WTC11 (cell line): ENCODE measurements at regions not wholly inside any gene's neighbourhood (a gene's known extent, or its start where the extent isn't known, plus 50 kb on each side); places are given as distances from the start of the nearest gene placed in this dataset.

ENCODE experiments used
- ATAC-seq: fragments of 200-7000 bp; cut with Tn5 transposase; 2 replicates; pipeline ENCODE4 v1.10.0; 2021; ENCODE audit warnings: mild to moderate bottlenecking, moderate library complexity
- CTCF ChIA-PET: fragments of 300-600 bp; sonication (Branson Sonifier 250); formaldehyde crosslinking; loops from one replicate; lab custom pipeline; 2021; ENCODE audit warnings: antibody characterized with exemption; lab: Charles Lee
- POLR2A ChIA-PET: fragments of 350-600 bp; sonication (Branson Sonifier 250); formaldehyde crosslinking; loops from one replicate; lab custom pipeline; 2021; ENCODE audit warnings: antibody characterized with exemption; lab: Charles Lee
- DNase-seq: peaks from one replicate; pipeline ENCODE4 v3.0.0; 2021; ENCODE audit warnings: low spot score
- H3K27ac Mint-ChIP-seq: 2 replicates; pipeline ENCODE4 v1.8.0; 2021; ENCODE audit warnings: mixed read lengths
- H3K27me3 Mint-ChIP-seq: 2 replicates; pipeline ENCODE4 v1.8.0; 2021; ENCODE audit warnings: low read depth, mild to moderate bottlenecking, moderate library complexity, mixed read lengths
- H3K36me3 Mint-ChIP-seq: 2 replicates; pipeline ENCODE4 v1.8.0; 2021; ENCODE audit warnings: mixed read lengths
- H3K4me1 Mint-ChIP-seq: 2 replicates; pipeline ENCODE4 v1.8.0; 2022; ENCODE audit warnings: mixed read lengths
- H3K4me3 Mint-ChIP-seq: 2 replicates; pipeline ENCODE4 v1.8.0; 2021; ENCODE audit warnings: mild to moderate bottlenecking, moderate library complexity, mixed read lengths
- H3K9me3 Mint-ChIP-seq: 2 replicates; pipeline ENCODE4 v1.8.0; 2021; ENCODE audit warnings: mixed read lengths
- ELF4 ChIP-seq: sonication (generic); formaldehyde crosslinking; IDR thresholded peaks from 2 replicates; pipeline ENCODE4 v1.8.1; 2022; ENCODE audit warnings: low read depth, mild to moderate bottlenecking, moderate library complexity, missing genetic modification reagents
- ETV6 ChIP-seq: sonication (generic); formaldehyde crosslinking; IDR thresholded peaks from 2 replicates; pipeline ENCODE4 v1.8.1; 2022; ENCODE audit warnings: mild to moderate bottlenecking, missing genetic modification reagents
- FOXJ3 ChIP-seq: sonication (generic); formaldehyde crosslinking; IDR thresholded peaks from 2 replicates; pipeline ENCODE4 v1.9.0; 2021; ENCODE audit warnings: missing genetic modification reagents, mild to moderate bottlenecking, borderline replicate concordance
- FOXK1 ChIP-seq: sonication (generic); formaldehyde crosslinking; IDR thresholded peaks from 2 replicates; pipeline ENCODE4 v1.8.0; 2022; ENCODE audit warnings: mild to moderate bottlenecking, moderate library complexity, missing genetic modification reagents
- GRHL2 ChIP-seq: fragments of 250-450 bp; sonication (Bioruptor Pico); IDR thresholded peaks from 2 replicates; pipeline ENCODE4 v1.8.0; 2022; ENCODE audit warnings: mild to moderate bottlenecking, moderate library complexity; ENCODE audit not compliant: insufficient replicate concordance, severe bottlenecking
- IRF2 ChIP-seq: sonication (generic); formaldehyde crosslinking; IDR thresholded peaks from 2 replicates; pipeline ENCODE4 v1.8.0; 2022; ENCODE audit warnings: low read depth, missing genetic modification reagents, borderline replicate concordance
- JAZF1 ChIP-seq: fragments of 250-450 bp; sonication (Bioruptor Pico); IDR thresholded peaks from 2 replicates; pipeline ENCODE4 v1.9.0; 2021; ENCODE audit warnings: moderate library complexity, mild to moderate bottlenecking, inconsistent platforms
- JUN ChIP-seq: sonication (generic); formaldehyde crosslinking; IDR thresholded peaks from 2 replicates; pipeline ENCODE4 v1.8.0; 2023; ENCODE audit warnings: mild to moderate bottlenecking, missing genetic modification reagents
- OVOL2 ChIP-seq: fragments of 250-450 bp; sonication (Bioruptor Pico); IDR thresholded peaks from 2 replicates; pipeline ENCODE4 v1.9.0; 2021; ENCODE audit warnings: mild to moderate bottlenecking, borderline replicate concordance
- SMAD4 ChIP-seq: sonication (generic); formaldehyde crosslinking; IDR thresholded peaks from 2 replicates; pipeline ENCODE4 v1.8.0; 2022; ENCODE audit warnings: mild to moderate bottlenecking, missing genetic modification reagents
- TCF7 ChIP-seq: sonication (generic); formaldehyde crosslinking; IDR thresholded peaks from 2 replicates; pipeline ENCODE4 v1.8.0; 2022; ENCODE audit warnings: mild to moderate bottlenecking, low read depth, missing genetic modification reagents, moderate library complexity
- ZNF416 ChIP-seq: fragments of 250-450 bp; sonication (Bioruptor Pico); IDR thresholded peaks from 2 replicates; pipeline ENCODE4 v1.9.0; 2021; ENCODE audit warnings: mild to moderate bottlenecking, inconsistent platforms
- ZNF671 ChIP-seq: fragments of 250-450 bp; sonication (Bioruptor Pico); IDR thresholded peaks from 2 replicates; pipeline ENCODE4 v1.8.0; 2021; ENCODE audit warnings: mild to moderate bottlenecking
- TF ChIP-seq, protein P1 (sequence below): sonication (generic); formaldehyde crosslinking; IDR thresholded peaks from 2 replicates; pipeline ENCODE4 v1.8.0; 2022; ENCODE audit warnings: mild to moderate bottlenecking, missing genetic modification reagents
- TF ChIP-seq, protein P2 (sequence below): sonication (generic); formaldehyde crosslinking; IDR thresholded peaks from 2 replicates; pipeline ENCODE4 v1.8.1; 2022; ENCODE audit warnings: low read depth, mild to moderate bottlenecking, moderate library complexity, missing genetic modification reagents, borderline replicate concordance
- TF ChIP-seq, protein P3 (sequence below): fragments of 250-450 bp; sonication (Bioruptor Pico); IDR thresholded peaks from 2 replicates; pipeline ENCODE4 v1.9.0; 2021; ENCODE audit warnings: mild to moderate bottlenecking
- TF ChIP-seq, protein P4 (sequence below): fragments of 250-450 bp; sonication (Bioruptor Pico); IDR thresholded peaks from 2 replicates; pipeline ENCODE4 v1.9.0; 2021; ENCODE audit warnings: mild to moderate bottlenecking
- TF ChIP-seq, protein P5 (sequence below): sonication (generic); formaldehyde crosslinking; IDR thresholded peaks from 2 replicates; pipeline ENCODE4 v1.8.1; 2023; ENCODE audit warnings: mild to moderate bottlenecking, missing genetic modification reagents
- TF ChIP-seq, protein P6 (sequence below): sonication (generic); formaldehyde crosslinking; IDR thresholded peaks from 2 replicates; pipeline ENCODE4 v1.8.0; 2023; ENCODE audit warnings: mild to moderate bottlenecking, missing genetic modification reagents
- TF ChIP-seq, protein P7 (sequence below): sonication (generic); formaldehyde crosslinking; IDR thresholded peaks from 2 replicates; pipeline ENCODE4 v1.8.0; 2022; ENCODE audit warnings: mild to moderate bottlenecking, missing genetic modification reagents

DNA sequence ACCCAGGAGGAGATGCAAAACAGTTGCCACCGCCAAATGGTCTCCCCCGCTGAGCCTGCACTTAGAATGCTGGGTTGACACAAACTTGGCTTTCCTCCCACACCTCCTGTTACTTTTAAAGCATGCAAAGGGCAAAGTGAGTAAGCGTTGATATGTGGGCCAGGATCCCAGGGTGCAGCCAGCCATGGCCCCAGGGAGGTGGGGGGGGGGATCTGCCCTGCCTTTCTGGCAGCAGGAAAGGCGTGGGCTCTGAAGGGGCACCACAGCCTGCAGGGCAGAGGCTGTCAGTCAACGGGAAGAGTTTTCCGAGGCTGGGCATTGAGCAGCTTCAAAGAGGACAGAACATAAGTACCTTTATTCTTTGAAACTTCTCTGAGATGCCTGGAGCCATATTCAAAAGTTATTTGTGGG, 142.3 kb downstream of the ABCC12 start (continued):
- TF ChIP-seq, protein P1, sequence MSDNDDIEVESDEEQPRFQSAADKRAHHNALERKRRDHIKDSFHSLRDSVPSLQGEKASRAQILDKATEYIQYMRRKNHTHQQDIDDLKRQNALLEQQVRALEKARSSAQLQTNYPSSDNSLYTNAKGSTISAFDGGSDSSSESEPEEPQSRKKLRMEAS (CRISPR knock-in tag): no peak
- TF ChIP-seq, protein P2, sequence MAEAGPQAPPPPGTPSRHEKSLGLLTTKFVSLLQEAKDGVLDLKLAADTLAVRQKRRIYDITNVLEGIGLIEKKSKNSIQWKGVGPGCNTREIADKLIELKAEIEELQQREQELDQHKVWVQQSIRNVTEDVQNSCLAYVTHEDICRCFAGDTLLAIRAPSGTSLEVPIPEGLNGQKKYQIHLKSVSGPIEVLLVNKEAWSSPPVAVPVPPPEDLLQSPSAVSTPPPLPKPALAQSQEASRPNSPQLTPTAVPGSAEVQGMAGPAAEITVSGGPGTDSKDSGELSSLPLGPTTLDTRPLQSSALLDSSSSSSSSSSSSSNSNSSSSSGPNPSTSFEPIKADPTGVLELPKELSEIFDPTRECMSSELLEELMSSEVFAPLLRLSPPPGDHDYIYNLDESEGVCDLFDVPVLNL (CRISPR knock-in tag): no peak
- TF ChIP-seq JUN (CRISPR knock-in tag) (no peak), ZNF671 (CRISPR knock-in tag) (no peak), GRHL2 (CRISPR knock-in tag) (no peak)
- TF ChIP-seq, protein P3, sequence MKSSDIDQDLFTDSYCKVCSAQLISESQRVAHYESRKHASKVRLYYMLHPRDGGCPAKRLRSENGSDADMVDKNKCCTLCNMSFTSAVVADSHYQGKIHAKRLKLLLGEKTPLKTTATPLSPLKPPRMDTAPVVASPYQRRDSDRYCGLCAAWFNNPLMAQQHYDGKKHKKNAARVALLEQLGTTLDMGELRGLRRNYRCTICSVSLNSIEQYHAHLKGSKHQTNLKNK: no peak

DNA sequence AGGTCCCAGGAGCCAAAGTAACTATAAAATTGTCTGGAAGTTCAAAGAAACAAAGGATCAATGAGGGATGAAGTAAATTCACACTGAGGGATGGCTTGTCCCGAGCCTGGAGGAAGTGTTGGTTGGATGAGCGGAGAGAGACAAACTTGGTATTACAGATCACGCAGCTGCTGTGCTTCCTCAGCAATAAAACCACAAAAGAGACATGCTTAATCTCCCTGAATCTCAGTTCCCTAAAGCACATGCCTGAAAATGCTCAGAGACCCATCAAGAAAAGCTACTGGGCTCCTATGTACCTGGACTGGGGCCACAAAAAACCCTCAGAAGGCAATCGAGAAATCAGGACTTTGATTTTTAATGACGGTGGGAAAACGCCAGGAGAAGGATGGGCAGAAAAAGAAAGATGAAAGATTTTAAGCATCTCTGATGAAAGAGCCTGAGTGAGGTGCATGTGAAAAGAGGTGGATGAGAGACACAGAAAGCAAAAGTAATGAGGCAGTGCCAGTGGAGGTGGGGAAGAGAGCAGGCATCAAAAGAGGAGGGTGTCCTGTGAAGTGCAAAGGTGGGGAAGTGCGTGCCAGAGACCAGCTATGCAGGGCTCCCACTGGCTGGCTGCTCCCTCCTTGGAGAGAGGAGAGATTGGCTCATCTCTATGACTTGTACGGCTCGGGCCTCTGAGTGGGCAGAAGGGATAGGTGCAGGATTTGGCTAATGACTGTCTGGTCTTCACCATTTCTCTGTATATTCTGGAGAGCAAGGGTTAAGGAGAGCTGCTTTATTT, 143.7 kb downstream of the ABCC12 start:
- Mint-ChIP-seq H3K27ac (no peak overlapping the region), H3K4me1 (peaks cover 8% of the 10 kb centered on the region), H3K36me3 (no peaks in the 10 kb centered on the region), H3K27me3 (0 out of 2 replicates have a peak, but pooled peaks cover 2% of the 10 kb centered on the region), H3K4me3 (no peak overlapping the region), H3K9me3 (peaks cover 15% of the 10 kb centered on the region)
- ChIA-PET CTCF (no interaction called here), POLR2A (no interaction called here)
- DNase-seq (no peak), ATAC-seq (no peak)
- TF ChIP-seq GRHL2 (CRISPR knock-in tag) (no peak), FOXK1 (CRISPR knock-in tag) (no peak), ZNF416 (CRISPR knock-in tag) (no peak), OVOL2 (CRISPR knock-in tag) (no peak), JAZF1 (no peak), IRF2 (CRISPR knock-in tag) (no peak), SMAD4 (CRISPR knock-in tag) (no peak), ETV6 (CRISPR knock-in tag) (no peak), TCF7 (CRISPR knock-in tag) (no peak), FOXJ3 (CRISPR knock-in tag) (no peak), ELF4 (CRISPR knock-in tag) (no peak)
- TF ChIP-seq, protein P4, sequence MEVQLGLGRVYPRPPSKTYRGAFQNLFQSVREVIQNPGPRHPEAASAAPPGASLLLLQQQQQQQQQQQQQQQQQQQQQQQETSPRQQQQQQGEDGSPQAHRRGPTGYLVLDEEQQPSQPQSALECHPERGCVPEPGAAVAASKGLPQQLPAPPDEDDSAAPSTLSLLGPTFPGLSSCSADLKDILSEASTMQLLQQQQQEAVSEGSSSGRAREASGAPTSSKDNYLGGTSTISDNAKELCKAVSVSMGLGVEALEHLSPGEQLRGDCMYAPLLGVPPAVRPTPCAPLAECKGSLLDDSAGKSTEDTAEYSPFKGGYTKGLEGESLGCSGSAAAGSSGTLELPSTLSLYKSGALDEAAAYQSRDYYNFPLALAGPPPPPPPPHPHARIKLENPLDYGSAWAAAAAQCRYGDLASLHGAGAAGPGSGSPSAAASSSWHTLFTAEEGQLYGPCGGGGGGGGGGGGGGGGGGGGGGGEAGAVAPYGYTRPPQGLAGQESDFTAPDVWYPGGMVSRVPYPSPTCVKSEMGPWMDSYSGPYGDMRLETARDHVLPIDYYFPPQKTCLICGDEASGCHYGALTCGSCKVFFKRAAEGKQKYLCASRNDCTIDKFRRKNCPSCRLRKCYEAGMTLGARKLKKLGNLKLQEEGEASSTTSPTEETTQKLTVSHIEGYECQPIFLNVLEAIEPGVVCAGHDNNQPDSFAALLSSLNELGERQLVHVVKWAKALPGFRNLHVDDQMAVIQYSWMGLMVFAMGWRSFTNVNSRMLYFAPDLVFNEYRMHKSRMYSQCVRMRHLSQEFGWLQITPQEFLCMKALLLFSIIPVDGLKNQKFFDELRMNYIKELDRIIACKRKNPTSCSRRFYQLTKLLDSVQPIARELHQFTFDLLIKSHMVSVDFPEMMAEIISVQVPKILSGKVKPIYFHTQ: no peak
- TF ChIP-seq, protein P5, sequence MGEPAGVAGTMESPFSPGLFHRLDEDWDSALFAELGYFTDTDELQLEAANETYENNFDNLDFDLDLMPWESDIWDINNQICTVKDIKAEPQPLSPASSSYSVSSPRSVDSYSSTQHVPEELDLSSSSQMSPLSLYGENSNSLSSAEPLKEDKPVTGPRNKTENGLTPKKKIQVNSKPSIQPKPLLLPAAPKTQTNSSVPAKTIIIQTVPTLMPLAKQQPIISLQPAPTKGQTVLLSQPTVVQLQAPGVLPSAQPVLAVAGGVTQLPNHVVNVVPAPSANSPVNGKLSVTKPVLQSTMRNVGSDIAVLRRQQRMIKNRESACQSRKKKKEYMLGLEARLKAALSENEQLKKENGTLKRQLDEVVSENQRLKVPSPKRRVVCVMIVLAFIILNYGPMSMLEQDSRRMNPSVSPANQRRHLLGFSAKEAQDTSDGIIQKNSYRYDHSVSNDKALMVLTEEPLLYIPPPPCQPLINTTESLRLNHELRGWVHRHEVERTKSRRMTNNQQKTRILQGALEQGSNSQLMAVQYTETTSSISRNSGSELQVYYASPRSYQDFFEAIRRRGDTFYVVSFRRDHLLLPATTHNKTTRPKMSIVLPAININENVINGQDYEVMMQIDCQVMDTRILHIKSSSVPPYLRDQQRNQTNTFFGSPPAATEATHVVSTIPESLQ: no peak
- TF ChIP-seq, protein P6, sequence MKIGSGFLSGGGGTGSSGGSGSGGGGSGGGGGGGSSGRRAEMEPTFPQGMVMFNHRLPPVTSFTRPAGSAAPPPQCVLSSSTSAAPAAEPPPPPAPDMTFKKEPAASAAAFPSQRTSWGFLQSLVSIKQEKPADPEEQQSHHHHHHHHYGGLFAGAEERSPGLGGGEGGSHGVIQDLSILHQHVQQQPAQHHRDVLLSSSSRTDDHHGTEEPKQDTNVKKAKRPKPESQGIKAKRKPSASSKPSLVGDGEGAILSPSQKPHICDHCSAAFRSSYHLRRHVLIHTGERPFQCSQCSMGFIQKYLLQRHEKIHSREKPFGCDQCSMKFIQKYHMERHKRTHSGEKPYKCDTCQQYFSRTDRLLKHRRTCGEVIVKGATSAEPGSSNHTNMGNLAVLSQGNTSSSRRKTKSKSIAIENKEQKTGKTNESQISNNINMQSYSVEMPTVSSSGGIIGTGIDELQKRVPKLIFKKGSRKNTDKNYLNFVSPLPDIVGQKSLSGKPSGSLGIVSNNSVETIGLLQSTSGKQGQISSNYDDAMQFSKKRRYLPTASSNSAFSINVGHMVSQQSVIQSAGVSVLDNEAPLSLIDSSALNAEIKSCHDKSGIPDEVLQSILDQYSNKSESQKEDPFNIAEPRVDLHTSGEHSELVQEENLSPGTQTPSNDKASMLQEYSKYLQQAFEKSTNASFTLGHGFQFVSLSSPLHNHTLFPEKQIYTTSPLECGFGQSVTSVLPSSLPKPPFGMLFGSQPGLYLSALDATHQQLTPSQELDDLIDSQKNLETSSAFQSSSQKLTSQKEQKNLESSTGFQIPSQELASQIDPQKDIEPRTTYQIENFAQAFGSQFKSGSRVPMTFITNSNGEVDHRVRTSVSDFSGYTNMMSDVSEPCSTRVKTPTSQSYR (CRISPR knock-in tag): no peak
- TF ChIP-seq, protein P7, sequence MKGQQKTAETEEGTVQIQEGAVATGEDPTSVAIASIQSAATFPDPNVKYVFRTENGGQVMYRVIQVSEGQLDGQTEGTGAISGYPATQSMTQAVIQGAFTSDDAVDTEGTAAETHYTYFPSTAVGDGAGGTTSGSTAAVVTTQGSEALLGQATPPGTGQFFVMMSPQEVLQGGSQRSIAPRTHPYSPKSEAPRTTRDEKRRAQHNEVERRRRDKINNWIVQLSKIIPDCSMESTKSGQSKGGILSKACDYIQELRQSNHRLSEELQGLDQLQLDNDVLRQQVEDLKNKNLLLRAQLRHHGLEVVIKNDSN: no peak
- TF ChIP-seq, protein P2 (CRISPR knock-in tag): no peak
